22Rv1 (cell line): ENCODE measurements at regions not wholly inside any gene's neighbourhood (a gene's known extent, or its start where the extent isn't known, plus 50 kb on each side); places are given as distances from the start of the nearest gene placed in this dataset.

Experiments
- H3K27ac ChIP-seq: fragments of 450-650 bp; 2 replicates; pipeline ENCODE4 v1.5.1; 2017
- ZFX ChIP-seq: fragments of 450-650 bp; IDR thresholded peaks from 2 replicates; pipeline ENCODE4 v1.6.1; 2017; ENCODE audit warnings: antibody characterized with exemption, borderline replicate concordance
- TF ChIP-seq, protein P1 (sequence below): fragments of 450-650 bp; IDR thresholded peaks from 2 replicates; pipeline ENCODE4 v1.5.1; 2017; ENCODE audit warnings: mild to moderate bottlenecking

DNA sequence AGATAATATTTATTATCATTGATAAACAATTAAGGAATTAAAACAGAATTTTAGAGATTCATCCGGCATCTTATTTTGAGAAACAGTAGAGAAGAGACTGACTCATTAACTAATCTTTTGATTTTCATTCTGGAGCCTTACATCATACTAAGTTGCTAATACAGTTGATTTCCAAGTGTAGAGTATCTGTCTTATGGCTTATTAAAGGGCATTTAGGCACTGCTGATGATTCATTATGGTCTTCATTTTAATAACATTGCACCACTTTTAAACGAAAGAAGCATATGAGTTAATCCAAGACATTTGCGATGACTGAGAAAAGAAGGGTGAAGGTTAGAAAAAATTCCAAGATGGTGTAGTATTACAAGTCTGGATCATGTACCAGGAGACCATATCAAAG lies 186.0 kb upstream of the CACNA2D1 start:
- no peak for TF ChIP-seq ZFX
- TF ChIP-seq, protein P1, sequence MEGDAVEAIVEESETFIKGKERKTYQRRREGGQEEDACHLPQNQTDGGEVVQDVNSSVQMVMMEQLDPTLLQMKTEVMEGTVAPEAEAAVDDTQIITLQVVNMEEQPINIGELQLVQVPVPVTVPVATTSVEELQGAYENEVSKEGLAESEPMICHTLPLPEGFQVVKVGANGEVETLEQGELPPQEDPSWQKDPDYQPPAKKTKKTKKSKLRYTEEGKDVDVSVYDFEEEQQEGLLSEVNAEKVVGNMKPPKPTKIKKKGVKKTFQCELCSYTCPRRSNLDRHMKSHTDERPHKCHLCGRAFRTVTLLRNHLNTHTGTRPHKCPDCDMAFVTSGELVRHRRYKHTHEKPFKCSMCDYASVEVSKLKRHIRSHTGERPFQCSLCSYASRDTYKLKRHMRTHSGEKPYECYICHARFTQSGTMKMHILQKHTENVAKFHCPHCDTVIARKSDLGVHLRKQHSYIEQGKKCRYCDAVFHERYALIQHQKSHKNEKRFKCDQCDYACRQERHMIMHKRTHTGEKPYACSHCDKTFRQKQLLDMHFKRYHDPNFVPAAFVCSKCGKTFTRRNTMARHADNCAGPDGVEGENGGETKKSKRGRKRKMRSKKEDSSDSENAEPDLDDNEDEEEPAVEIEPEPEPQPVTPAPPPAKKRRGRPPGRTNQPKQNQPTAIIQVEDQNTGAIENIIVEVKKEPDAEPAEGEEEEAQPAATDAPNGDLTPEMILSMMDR = no peak
- H3K27ac ChIP-seq = no peak overlapping the region

DNA sequence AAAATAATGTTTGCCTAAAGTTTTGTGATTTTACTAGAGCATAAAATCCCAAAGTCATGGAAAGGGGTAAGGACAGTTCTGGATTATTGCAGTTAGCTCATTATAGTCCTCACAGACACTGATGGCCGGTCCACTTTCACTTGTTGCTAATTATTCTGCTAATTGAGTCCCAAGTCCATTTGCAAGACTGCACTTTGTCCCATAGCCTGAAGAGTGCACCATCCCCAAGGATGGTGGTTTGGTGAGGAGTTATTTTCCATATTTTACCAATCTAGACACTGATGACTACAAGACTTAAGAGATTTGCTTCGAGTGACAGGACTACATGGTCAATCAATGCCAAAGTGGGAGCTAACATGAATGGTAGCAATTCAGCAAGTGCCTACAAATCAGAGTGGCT lies 181.8 kb upstream of the CACNA2D1 start:
- TF ChIP-seq, protein P1 = no peak; the same call in 1 of the 2 replicates
- TF ChIP-seq ZFX = no peak
- H3K27ac ChIP-seq = no peak overlapping the region

GRCh38 chr7:82624965-82625364 lies 181.4 kb upstream of the CACNA2D1 start:
- no peak overlapping the region for H3K27ac ChIP-seq

DNA sequence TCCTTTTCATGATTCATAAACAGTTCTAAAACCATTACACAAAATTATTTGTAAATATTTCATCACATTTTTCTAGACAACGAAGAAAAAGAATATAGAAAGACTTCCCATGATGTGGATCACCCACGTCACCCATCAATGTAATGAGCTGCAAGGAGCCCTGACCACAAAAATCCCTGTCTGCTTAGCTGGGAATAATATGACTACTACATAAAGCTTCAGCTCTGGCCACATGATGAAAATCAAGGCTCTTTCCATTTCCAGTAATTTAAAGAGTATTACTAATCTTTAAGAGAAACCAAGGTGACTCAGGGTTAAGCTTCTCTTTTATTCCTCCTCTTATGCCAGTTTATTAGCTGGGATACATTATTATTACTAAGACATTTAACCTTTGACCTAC lies 180.8 kb upstream of the CACNA2D1 start:
- no peak overlapping the region for H3K27ac ChIP-seq
- no peak for TF ChIP-seq ZFX
- TF ChIP-seq, protein P1 = no peak

More at GRCh38 chr7:82624965-82625364, 181.4 kb upstream of the CACNA2D1 start:
- TF ChIP-seq, protein P1 = no peak
- TF ChIP-seq ZFX = no peak

DNA sequence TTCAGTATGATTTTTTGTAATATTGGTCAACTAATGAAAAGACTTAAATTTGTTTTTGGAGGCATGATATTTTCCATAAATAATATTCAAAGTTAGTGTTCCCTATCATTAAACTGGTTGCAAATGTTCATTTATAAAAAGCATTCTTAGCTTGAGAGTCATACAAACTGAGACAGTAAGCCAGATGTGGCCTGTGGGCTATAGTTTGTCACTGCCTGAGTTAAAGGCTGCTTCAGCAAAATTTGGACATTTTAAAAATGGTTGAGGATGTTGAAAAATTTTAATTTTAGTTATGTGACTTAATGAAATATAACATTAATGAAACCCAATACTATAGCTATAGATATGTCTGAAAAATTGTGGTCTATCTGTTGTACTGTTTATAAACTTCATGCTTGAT lies 180.2 kb upstream of the CACNA2D1 start:
- H3K27ac ChIP-seq = no peak overlapping the region
- TF ChIP-seq ZFX = no peak
- TF ChIP-seq, protein P1 = no peak

GRCh38 chr7:82617156-82617555 lies 173.6 kb upstream of the CACNA2D1 start:
- no peak overlapping the region for H3K27ac ChIP-seq
- TF ChIP-seq, protein P1 = no peak
- TF ChIP-seq ZFX = no peak

- H3K27ac ChIP-seq = no peak overlapping the region
- no peak for TF ChIP-seq ZFX
- TF ChIP-seq, protein P1 = no peak
Measured at GRCh38 chr7:82616059-82616728, 172.6 kb upstream of the CACNA2D1 start.
